ENCODE measurements at regions not wholly inside any gene's neighbourhood (a gene's known extent, or its start where the extent isn't known, plus 50 kb on each side); places are given as distances from the start of the nearest gene placed in this dataset.

DNA sequence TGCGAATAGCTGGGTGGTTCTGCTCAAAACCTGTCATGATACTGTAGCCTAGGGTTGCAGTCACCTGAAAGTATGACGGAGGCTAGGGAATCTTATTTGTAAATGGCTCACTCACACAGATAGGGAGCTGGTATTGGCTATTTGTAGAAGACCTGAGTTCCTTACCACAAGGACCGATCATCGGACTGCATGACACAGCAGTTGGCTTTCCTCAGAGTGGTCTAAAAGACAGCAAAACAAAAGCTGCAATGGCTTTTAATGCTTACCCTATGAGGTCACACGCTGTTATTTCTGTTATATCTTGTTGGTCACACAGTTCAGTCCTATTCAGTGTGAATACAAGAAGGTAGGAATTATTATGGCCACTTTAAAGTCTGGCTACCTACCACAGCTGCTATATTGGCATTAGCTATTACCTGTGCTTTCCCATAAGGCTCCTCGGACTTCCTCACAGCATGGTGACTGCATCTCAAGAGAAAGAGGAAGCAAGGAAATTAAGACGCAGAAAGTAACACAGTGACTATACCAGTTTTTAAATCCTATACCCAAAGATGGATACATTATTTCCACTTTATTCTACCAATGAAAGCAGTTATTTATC is 68.4 kb upstream of the LRRC7 start:
- CTCF ChIA-PET, result no interaction called here
- no peak overlapping the region for H3K4me3 ChIP-seq (ENCODE audit: low read depth, low read length)

DNA sequence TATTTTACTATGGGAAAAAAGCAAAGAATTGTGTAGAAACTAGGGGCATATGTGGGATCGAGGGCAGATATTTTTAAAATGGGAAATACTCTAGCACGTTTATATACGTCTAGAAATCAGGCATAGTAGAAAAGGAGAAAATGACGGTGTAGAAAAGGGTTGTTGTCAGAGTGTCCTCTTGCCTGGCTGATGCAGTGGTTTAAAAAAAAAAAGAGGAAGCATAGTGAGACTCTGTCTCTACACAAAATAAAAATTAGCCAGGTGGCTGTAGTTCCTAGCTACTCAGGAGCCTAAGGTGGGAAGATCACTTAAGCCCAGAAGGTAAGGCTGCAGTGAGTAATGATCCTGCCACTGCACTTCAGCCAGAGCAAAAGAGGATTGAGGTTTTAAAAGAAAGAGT is 64.7 kb upstream of the LRRC7 start:
- no peak overlapping the region for H3K27ac ChIP-seq (ENCODE audit: low read depth, low read length)
- ChIA-PET POLR2A (no interaction called here), CTCF (no interaction called here)
- DNase-seq (ENCODE audit: low read depth, low spot score), result no peak
- no peak overlapping the region for H3K4me3 ChIP-seq (ENCODE audit: low read depth, low read length)
- H3K27me3 ChIP-seq (ENCODE audit: control insufficient read depth, insufficient read depth, low read length), result no peaks in the 10 kb centered on the region
- no peaks in the 10 kb centered on the region for H3K9me3 ChIP-seq (ENCODE audit: control insufficient read depth, insufficient read depth, low read length)
- TF ChIP-seq CTCF (IDR thresholded peaks at IDR 0.05; ENCODE audit: low read depth, low read length), result no peak

More for the DNA sequence above, 68.4 kb upstream of the LRRC7 start:
- no peak for DNase-seq (ENCODE audit: low read depth, low spot score)
- H3K27me3 ChIP-seq (ENCODE audit: control insufficient read depth, insufficient read depth, low read length), result no peaks in the 10 kb centered on the region
- no peak overlapping the region for H3K27ac ChIP-seq (ENCODE audit: low read depth, low read length)
- POLR2A ChIA-PET, result no interaction called here
- TF ChIP-seq CTCF (IDR thresholded peaks at IDR 0.05; ENCODE audit: low read depth, low read length), result no peak
- H3K9me3 ChIP-seq (ENCODE audit: control insufficient read depth, insufficient read depth, low read length), result no peaks in the 10 kb centered on the region

- ChIA-PET POLR2A (no interaction called here), CTCF (no interaction called here)
- no peak overlapping the region for H3K27ac ChIP-seq (ENCODE audit: low read depth, low read length)
- no peak overlapping the region for H3K4me3 ChIP-seq (ENCODE audit: low read depth, low read length)
- no peak for DNase-seq (ENCODE audit: low read depth, low spot score)
- H3K27me3 ChIP-seq (ENCODE audit: control insufficient read depth, insufficient read depth, low read length), result no peaks in the 10 kb centered on the region
- H3K9me3 ChIP-seq (ENCODE audit: control insufficient read depth, insufficient read depth, low read length), result no peaks in the 10 kb centered on the region
- TF ChIP-seq CTCF (IDR thresholded peaks at IDR 0.05; ENCODE audit: low read depth, low read length), result no peak
Measured at GRCh38 chr1:69504730-69505252, 62.9 kb upstream of the LRRC7 start.

GRCh38 chr1:69506311-69506710 is 61.4 kb upstream of the LRRC7 start:
- ChIA-PET CTCF (no interaction called here), POLR2A (no interaction called here)
- no peaks in the 10 kb centered on the region for H3K27me3 ChIP-seq (ENCODE audit: control insufficient read depth, insufficient read depth, low read length)

DNA sequence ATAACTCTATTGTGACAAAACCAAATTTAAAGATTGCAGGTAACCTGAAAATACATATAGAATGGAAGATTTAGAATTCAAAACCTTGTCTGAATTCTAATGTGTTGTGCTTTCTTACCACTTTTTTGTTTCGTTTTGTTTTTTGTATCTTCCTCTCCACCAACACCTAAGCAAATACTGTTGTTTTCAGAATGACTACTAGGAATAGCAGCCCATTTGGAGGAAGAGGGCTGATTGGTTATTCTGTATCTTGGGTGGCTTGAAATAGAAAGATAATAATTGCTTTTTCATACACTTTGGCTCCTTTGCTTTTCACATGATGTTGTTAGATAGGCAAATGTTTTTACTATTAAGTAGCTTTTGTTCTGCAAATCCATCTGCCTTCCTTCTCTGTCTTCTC is 61.0 kb upstream of the LRRC7 start:
- H3K27me3 ChIP-seq (ENCODE audit: control insufficient read depth, insufficient read depth, low read length), result no peaks in the 10 kb centered on the region
- H3K9me3 ChIP-seq (ENCODE audit: control insufficient read depth, insufficient read depth, low read length), result no peaks in the 10 kb centered on the region
- CTCF ChIA-PET, result no interaction called here
- H3K4me3 ChIP-seq (ENCODE audit: low read depth, low read length), result no peak overlapping the region
- no peak for DNase-seq (ENCODE audit: low read depth, low spot score)
- TF ChIP-seq CTCF (IDR thresholded peaks at IDR 0.05; ENCODE audit: low read depth, low read length), result no peak
- no peak overlapping the region for H3K27ac ChIP-seq (ENCODE audit: low read depth, low read length)
- POLR2A ChIA-PET, result no interaction called here

More at GRCh38 chr1:69506311-69506710, 61.4 kb upstream of the LRRC7 start:
- DNase-seq (ENCODE audit: low read depth, low spot score), result no peak
- no peak for TF ChIP-seq CTCF (IDR thresholded peaks at IDR 0.05; ENCODE audit: low read depth, low read length)
- H3K27ac ChIP-seq (ENCODE audit: low read depth, low read length), result no peak overlapping the region
- H3K9me3 ChIP-seq (ENCODE audit: control insufficient read depth, insufficient read depth, low read length), result no peaks in the 10 kb centered on the region
- H3K4me3 ChIP-seq (ENCODE audit: low read depth, low read length), result no peak overlapping the region
